ENCODE measurements at regions not wholly inside any gene's neighbourhood (a gene's known extent, or its start where the extent isn't known, plus 50 kb on each side); places are given as distances from the start of the nearest gene placed in this dataset.

GRCh38 chr19:46925548-46925950 lies 64.8 kb downstream of the ARHGAP35 start:
- DNase-seq = no peak
- Histone ChIP-seq H3K27ac (peak overlapping the region in 3 of 4 donors; percentile 12 to 44 (median 22)), H3K4me3 (no peak overlapping the region), H3K9me3 (no peaks in the 10 kb centered on the region), H3K4me1 (peaks cover 0 to 61% (median 47%) of the 10 kb centered on the region in 4 donors), H3K27me3 (no peaks in the 10 kb centered on the region), H3K36me3 (peaks cover 0 to 20% (median 4%) of the 10 kb centered on the region in 4 donors)
- TF ChIP-seq POLR2A (IDR thresholded peaks at IDR 0.05) (no peak), EP300 (IDR thresholded peaks at IDR 0.05) (no peak), CTCF (IDR thresholded peaks at IDR 0.05) (no peak), POLR2AphosphoS5 (IDR thresholded peaks at IDR 0.05) (no peak)
- 24 to 77% methylated on average over 4 of the region's 4 CpGs for WGBS, 2 donors
- intact Hi-C loops (cut with DNase I) = no loop called here

- DNase-seq = no peak
- H3K36me3 ChIP-seq = peaks cover 0 to 14% (median 4%) of the 10 kb centered on the region in 4 donors
- WGBS, 2 donors = 89 to 92% methylated on average over 9 of the region's 9 CpGs
- TF ChIP-seq POLR2A (IDR thresholded peaks at IDR 0.05) = no peak
- no peak for TF ChIP-seq CTCF (IDR thresholded peaks at IDR 0.05)
- no peak for TF ChIP-seq POLR2AphosphoS5 (IDR thresholded peaks at IDR 0.05)
- TF ChIP-seq EP300 (IDR thresholded peaks at IDR 0.05) = no peak
- no peak overlapping the region for H3K4me3 ChIP-seq
- H3K27me3 ChIP-seq = no peaks in the 10 kb centered on the region
- H3K4me1 ChIP-seq = peaks cover 0 to 61% (median 47%) of the 10 kb centered on the region in 4 donors
- intact Hi-C loops (cut with DNase I) = no loop called here
- no peaks in the 10 kb centered on the region for H3K9me3 ChIP-seq
- H3K27ac ChIP-seq = no peak overlapping the region
These were observed 65.6 kb downstream of the ARHGAP35 start for GRCh38 chr19:46926170-46927071.

- 77 to 78% methylated on average over 6 of the region's 6 CpGs for WGBS, 2 donors
- H3K4me1 ChIP-seq = peaks cover 0 to 61% (median 48%) of the 10 kb centered on the region in 4 donors
- TF ChIP-seq EP300 (IDR thresholded peaks at IDR 0.05) = no peak
- TF ChIP-seq CTCF (IDR thresholded peaks at IDR 0.05) = no peak
- no peak for TF ChIP-seq POLR2A (IDR thresholded peaks at IDR 0.05)
- no peak for TF ChIP-seq POLR2AphosphoS5 (IDR thresholded peaks at IDR 0.05)
- no peak overlapping the region for H3K27ac ChIP-seq
- H3K27me3 ChIP-seq = no peaks in the 10 kb centered on the region
- intact Hi-C loops (cut with DNase I) = no loop called here
- no peak overlapping the region for H3K4me3 ChIP-seq
- DNase-seq = no peak
- peaks cover 0 to 7% (median 2%) of the 10 kb centered on the region in 4 donors for H3K36me3 ChIP-seq
- H3K9me3 ChIP-seq = no peaks in the 10 kb centered on the region
These were observed 66.3 kb downstream of the ARHGAP35 start for GRCh38 chr19:46927106-46927505.

GRCh38 chr19:46927893-46928292 lies 67.1 kb downstream of the ARHGAP35 start:
- TF ChIP-seq EP300 (IDR thresholded peaks at IDR 0.05) = no peak
- intact Hi-C loops (cut with DNase I) = no loop called here
- WGBS, 2 donors = 70 to 85% methylated on average over 4 of the region's 4 CpGs
- Histone ChIP-seq H3K4me3 (no peak overlapping the region), H3K36me3 (no peaks in the 10 kb centered on the region), H3K27me3 (no peaks in the 10 kb centered on the region), H3K4me1 (peaks cover 0 to 61% (median 51%) of the 10 kb centered on the region in 4 donors), H3K27ac (peak overlapping the region in 2 of 4 donors; percentile 38 to 53), H3K9me3 (no peaks in the 10 kb centered on the region)
- no peak for DNase-seq

GRCh38 chr19:46928951-46929350 lies 68.2 kb downstream of the ARHGAP35 start:
- no peak for DNase-seq
- no peaks in the 10 kb centered on the region for H3K27me3 ChIP-seq
- no peaks in the 10 kb centered on the region for H3K36me3 ChIP-seq
- 88 to 94% methylated on average over 5 of the region's 5 CpGs for WGBS, 2 donors
- TF ChIP-seq EP300 (IDR thresholded peaks at IDR 0.05) = no peak
- TF ChIP-seq POLR2AphosphoS5 (IDR thresholded peaks at IDR 0.05) = no peak
- no peak for TF ChIP-seq CTCF (IDR thresholded peaks at IDR 0.05)
- no peak for TF ChIP-seq POLR2A (IDR thresholded peaks at IDR 0.05)
- intact Hi-C loops (cut with DNase I) = no loop called here
- H3K27ac ChIP-seq = no peak overlapping the region
- no peaks in the 10 kb centered on the region for H3K9me3 ChIP-seq
- H3K4me3 ChIP-seq = no peak overlapping the region
- H3K4me1 ChIP-seq = peaks cover 0 to 68% (median 56%) of the 10 kb centered on the region in 4 donors
